IgD-negative memory B cell (primary cell): ENCODE measurements at regions not wholly inside any gene's neighbourhood (a gene's known extent, or its start where the extent isn't known, plus 50 kb on each side); places are given as distances from the start of the nearest gene placed in this dataset.

Experiments
- H3K27ac Mint-ChIP-seq, 3 donors: one replicate each; pipeline ENCODE4 v1.8.0; 2020 to 2022; ENCODE audit warnings: mild to moderate bottlenecking in 3 of 3, mixed read lengths in 3 of 3, moderate library complexity in 1 of 3
- H3K27me3 Mint-ChIP-seq: one replicate; pipeline ENCODE4 v1.8.0; 2021; ENCODE audit warnings: mixed read lengths
- H3K36me3 Mint-ChIP-seq: one replicate; pipeline ENCODE4 v1.8.0; 2020; ENCODE audit warnings: mild to moderate bottlenecking, mixed read lengths
- H3K4me1 Mint-ChIP-seq, 3 donors: one replicate each; pipeline ENCODE4 v1.8.0; 2020 to 2022; ENCODE audit warnings: mixed read lengths in 3 of 3, mild to moderate bottlenecking in 1 of 3
- H3K4me3 Mint-ChIP-seq, 4 donors: one replicate each; pipeline ENCODE4 v1.8.0; 2020 to 2022; ENCODE audit warnings: mild to moderate bottlenecking in 4 of 4, mixed read lengths in 4 of 4, moderate library complexity in 3 of 4
- H3K9me3 Mint-ChIP-seq, 3 donors: one replicate each; pipeline ENCODE4 v1.8.0; 2020 to 2021; ENCODE audit warnings: mixed read lengths in 3 of 3, mild to moderate bottlenecking in 1 of 3

GRCh38 chr2:181760521-181760920, 80.2 kb upstream of the NEUROD1 start:
- H3K27ac Mint-ChIP-seq = no peak overlapping the region
- no peak overlapping the region for H3K4me3 Mint-ChIP-seq
- peaks cover 7% of the 10 kb centered on the region for H3K27me3 Mint-ChIP-seq
- H3K36me3 Mint-ChIP-seq = peaks cover 5% of the 10 kb centered on the region
- H3K9me3 Mint-ChIP-seq = peaks cover 0 to 6% (median 3%) of the 10 kb centered on the region in 3 donors
- no peaks in the 10 kb centered on the region for H3K4me1 Mint-ChIP-seq

GRCh38 chr2:181761175-181761574, 80.9 kb upstream of the NEUROD1 start:
- H3K4me3 Mint-ChIP-seq = no peak overlapping the region
- peaks cover 0 to 6% (median 3%) of the 10 kb centered on the region in 3 donors for H3K9me3 Mint-ChIP-seq
- H3K27me3 Mint-ChIP-seq = peaks cover 4% of the 10 kb centered on the region
- H3K36me3 Mint-ChIP-seq = peaks cover 4% of the 10 kb centered on the region
- no peaks in the 10 kb centered on the region for H3K4me1 Mint-ChIP-seq
- H3K27ac Mint-ChIP-seq = no peak overlapping the region

- Mint-ChIP-seq H3K9me3 (peaks cover 0 to 6% (median 3%) of the 10 kb centered on the region in 3 donors), H3K4me1 (no peaks in the 10 kb centered on the region), H3K27ac (no peak overlapping the region), H3K36me3 (peaks cover 4% of the 10 kb centered on the region), H3K27me3 (peaks cover 3% of the 10 kb centered on the region), H3K4me3 (no peak overlapping the region)
Measured at GRCh38 chr2:181762000-181762399, 81.7 kb upstream of the NEUROD1 start.

DNA sequence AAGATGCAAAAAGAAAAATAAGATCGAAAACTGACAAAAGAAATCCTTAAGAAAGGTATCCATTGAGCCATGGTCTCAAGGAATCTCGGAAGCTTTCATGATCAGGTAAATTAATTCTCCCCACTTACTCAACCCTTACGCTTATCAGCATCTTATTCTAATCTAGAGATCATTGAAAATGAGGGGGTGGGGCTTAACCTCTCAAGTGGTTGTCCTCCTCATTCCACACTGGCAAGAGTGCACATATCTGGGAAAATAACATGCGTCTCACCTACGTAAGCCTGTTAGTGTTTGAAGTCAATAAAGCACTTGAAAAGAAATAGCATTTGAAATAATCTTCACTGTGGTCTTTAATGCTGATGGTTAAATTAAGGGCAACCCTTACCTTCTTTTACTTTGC, 82.5 kb upstream of the NEUROD1 start:
- Mint-ChIP-seq H3K4me1 (no peaks in the 10 kb centered on the region), H3K4me3 (no peak overlapping the region)

DNA sequence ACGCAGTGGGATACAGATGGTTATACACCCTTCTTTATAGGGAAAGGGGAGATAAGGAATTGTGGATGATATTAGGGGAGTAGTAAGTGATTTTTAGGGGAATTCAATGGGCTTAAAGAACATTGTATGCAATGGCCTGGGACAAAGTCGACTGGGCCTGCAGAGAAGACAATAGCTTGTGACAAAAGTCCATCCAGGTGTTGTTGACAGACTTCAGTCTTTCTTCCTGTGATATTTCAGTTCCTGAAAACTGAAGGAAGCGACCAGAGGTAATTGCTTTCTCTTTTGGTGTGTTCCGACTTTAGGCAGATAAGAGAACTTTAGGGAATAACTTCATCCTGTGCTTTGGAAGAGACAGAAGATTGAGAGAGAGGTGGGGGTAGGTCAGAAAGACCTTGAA, 83.1 kb upstream of the NEUROD1 start:
- peaks cover 2% of the 10 kb centered on the region for H3K27me3 Mint-ChIP-seq
- peaks cover 0 to 6% (median 3%) of the 10 kb centered on the region in 3 donors for H3K9me3 Mint-ChIP-seq
- H3K4me1 Mint-ChIP-seq = no peaks in the 10 kb centered on the region
- no peak overlapping the region for H3K27ac Mint-ChIP-seq
- H3K4me3 Mint-ChIP-seq = no peak overlapping the region
- peaks cover 4% of the 10 kb centered on the region for H3K36me3 Mint-ChIP-seq

More for the DNA sequence above, 82.5 kb upstream of the NEUROD1 start:
- Mint-ChIP-seq H3K27ac (no peak overlapping the region), H3K27me3 (peaks cover 2% of the 10 kb centered on the region), H3K36me3 (peaks cover 4% of the 10 kb centered on the region), H3K9me3 (peaks cover 0 to 6% (median 3%) of the 10 kb centered on the region in 3 donors)

GRCh38 chr2:181764095-181764963, 84.0 kb upstream of the NEUROD1 start:
- Mint-ChIP-seq H3K27me3 (no peaks in the 10 kb centered on the region), H3K4me1 (no peaks in the 10 kb centered on the region), H3K27ac (no peak overlapping the region), H3K4me3 (no peak overlapping the region), H3K36me3 (peaks cover 4% of the 10 kb centered on the region), H3K9me3 (no peaks in the 10 kb centered on the region)

GRCh38 chr2:181766129-181766528, 85.8 kb upstream of the NEUROD1 start:
- Mint-ChIP-seq H3K36me3 (peaks cover 2% of the 10 kb centered on the region), H3K27me3 (no peaks in the 10 kb centered on the region), H3K4me1 (no peaks in the 10 kb centered on the region), H3K4me3 (no peak overlapping the region), H3K9me3 (no peaks in the 10 kb centered on the region), H3K27ac (no peak overlapping the region)

GRCh38 chr2:181770150-181770549, 89.8 kb upstream of the NEUROD1 start:
- Mint-ChIP-seq H3K4me3 (no peak overlapping the region), H3K27ac (no peak overlapping the region), H3K27me3 (peaks cover 1% of the 10 kb centered on the region), H3K9me3 (peaks cover 0 to 3% (median 2%) of the 10 kb centered on the region in 3 donors), H3K4me1 (peaks cover 7 to 15% (median 14%) of the 10 kb centered on the region in 3 donors), H3K36me3 (peaks cover 2% of the 10 kb centered on the region)

DNA sequence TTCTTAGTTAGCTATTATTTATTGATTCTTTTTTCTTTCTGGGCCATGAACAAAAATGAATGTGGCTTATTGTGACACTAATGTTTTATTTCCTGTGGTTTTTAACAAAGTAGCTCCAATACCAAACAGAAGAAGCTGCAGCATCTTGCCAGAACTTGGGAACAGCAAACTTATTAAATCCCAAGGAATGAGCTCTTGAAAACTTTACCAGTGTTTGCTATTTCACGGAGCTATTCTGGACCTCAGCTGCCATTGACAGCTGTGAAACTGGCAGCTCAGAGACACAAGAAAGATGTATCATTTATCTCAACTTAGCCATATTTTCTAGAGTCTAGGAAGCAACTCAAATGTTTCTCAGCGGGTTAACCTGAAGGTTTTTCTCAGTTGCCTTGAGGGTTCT, 91.0 kb upstream of the NEUROD1 start:
- Mint-ChIP-seq H3K36me3 (peaks cover 2% of the 10 kb centered on the region), H3K4me3 (peak overlapping the region in 1 of 4 donors; percentile 34), H3K9me3 (peaks cover 0 to 3% (median 2%) of the 10 kb centered on the region in 3 donors), H3K27ac (no peak overlapping the region), H3K4me1 (peaks cover 7 to 15% (median 14%) of the 10 kb centered on the region in 3 donors), H3K27me3 (peaks cover 1% of the 10 kb centered on the region)

GRCh38 chr2:181772334-181772733, 92.0 kb upstream of the NEUROD1 start:
- H3K4me1 Mint-ChIP-seq = peaks cover 7 to 15% (median 14%) of the 10 kb centered on the region in 3 donors
- no peak overlapping the region for H3K27ac Mint-ChIP-seq
- peaks cover 2% of the 10 kb centered on the region for H3K36me3 Mint-ChIP-seq
- H3K9me3 Mint-ChIP-seq = peaks cover 0 to 3% (median 2%) of the 10 kb centered on the region in 3 donors
- H3K4me3 Mint-ChIP-seq = no peak overlapping the region
- peaks cover 1% of the 10 kb centered on the region for H3K27me3 Mint-ChIP-seq

GRCh38 chr2:181772777-181773176, 92.5 kb upstream of the NEUROD1 start:
- H3K4me1 Mint-ChIP-seq = peaks cover 7 to 15% (median 14%) of the 10 kb centered on the region in 3 donors
- peaks cover 2% of the 10 kb centered on the region for H3K36me3 Mint-ChIP-seq
- peaks cover 0 to 3% (median 2%) of the 10 kb centered on the region in 3 donors for H3K9me3 Mint-ChIP-seq
- H3K27ac Mint-ChIP-seq = no peak overlapping the region
- H3K4me3 Mint-ChIP-seq = no peak overlapping the region
- H3K27me3 Mint-ChIP-seq = peaks cover 1% of the 10 kb centered on the region

GRCh38 chr2:181774685-181775084, 94.4 kb upstream of the NEUROD1 start:
- peaks cover 0 to 3% (median 2%) of the 10 kb centered on the region in 3 donors for H3K9me3 Mint-ChIP-seq
- no peak overlapping the region for H3K27ac Mint-ChIP-seq
- peaks cover 2% of the 10 kb centered on the region for H3K36me3 Mint-ChIP-seq
- peak overlapping the region in 1 of 4 donors; percentile 3 for H3K4me3 Mint-ChIP-seq
- peaks cover 7 to 16% (median 15%) of the 10 kb centered on the region in 3 donors for H3K4me1 Mint-ChIP-seq
- peaks cover 1% of the 10 kb centered on the region for H3K27me3 Mint-ChIP-seq

DNA sequence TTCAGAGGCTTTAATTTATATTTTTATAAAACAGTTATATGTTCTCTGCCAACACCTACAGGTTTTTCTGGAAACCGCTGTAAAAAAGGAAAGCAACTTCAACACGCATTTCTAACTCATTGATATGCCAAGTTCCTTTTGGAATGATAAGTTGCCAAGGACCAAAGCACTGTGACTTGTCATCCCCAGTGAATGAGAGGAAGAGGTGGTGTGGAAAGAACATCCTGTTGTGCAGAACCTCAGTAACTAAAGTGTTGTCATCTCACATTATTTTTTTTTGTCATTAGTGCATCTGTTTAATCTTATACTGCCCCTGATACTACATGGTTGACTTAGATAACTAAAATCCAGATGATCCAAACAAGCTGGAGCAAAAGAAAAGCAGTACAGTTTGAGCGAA, 96.0 kb upstream of the NEUROD1 start:
- Mint-ChIP-seq H3K27ac (no peak overlapping the region), H3K27me3 (peaks cover 1% of the 10 kb centered on the region), H3K4me1 (peaks cover 7 to 16% (median 15%) of the 10 kb centered on the region in 3 donors), H3K4me3 (no peak overlapping the region), H3K36me3 (peaks cover 2% of the 10 kb centered on the region), H3K9me3 (peaks cover 0 to 3% (median 2%) of the 10 kb centered on the region in 3 donors)

DNA sequence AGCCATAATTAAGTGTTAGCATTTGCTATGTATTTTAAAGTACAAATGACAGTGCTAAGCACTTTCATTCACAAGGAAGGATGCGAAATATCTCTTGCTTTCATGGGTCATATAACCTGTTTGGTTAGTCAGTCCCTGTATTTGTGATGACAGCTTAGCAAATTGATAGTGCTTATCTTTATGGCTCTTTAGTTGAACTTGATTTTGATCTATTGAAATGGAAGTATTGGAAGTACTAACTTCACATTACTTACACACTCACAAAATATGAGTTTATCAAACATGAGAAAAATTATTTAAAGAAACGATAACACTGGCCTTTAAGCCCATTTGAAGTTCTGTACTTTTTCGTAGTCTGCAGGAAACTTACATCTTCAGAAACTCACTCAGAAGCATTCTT, 97.4 kb upstream of the NEUROD1 start:
- peaks cover 7 to 16% (median 15%) of the 10 kb centered on the region in 3 donors for H3K4me1 Mint-ChIP-seq
- H3K4me3 Mint-ChIP-seq = no peak overlapping the region
- H3K36me3 Mint-ChIP-seq = peaks cover 2% of the 10 kb centered on the region
- peaks cover 1% of the 10 kb centered on the region for H3K27me3 Mint-ChIP-seq
- H3K27ac Mint-ChIP-seq = no peak overlapping the region
- H3K9me3 Mint-ChIP-seq = peaks cover 0 to 3% (median 2%) of the 10 kb centered on the region in 3 donors

- H3K27ac Mint-ChIP-seq = no peak overlapping the region
- no peaks in the 10 kb centered on the region for H3K9me3 Mint-ChIP-seq
- no peaks in the 10 kb centered on the region for H3K27me3 Mint-ChIP-seq
- no peak overlapping the region for H3K4me3 Mint-ChIP-seq
- H3K36me3 Mint-ChIP-seq = peaks cover 4% of the 10 kb centered on the region
- peaks cover 7 to 11% (median 9%) of the 10 kb centered on the region in 3 donors for H3K4me1 Mint-ChIP-seq
Measured at GRCh38 chr2:181778621-181779201, 98.4 kb upstream of the NEUROD1 start.
